ENCODE measurements at regions not wholly inside any gene's neighbourhood (a gene's known extent, or its start where the extent isn't known, plus 50 kb on each side); places are given as distances from the start of the nearest gene placed in this dataset.

DNA sequence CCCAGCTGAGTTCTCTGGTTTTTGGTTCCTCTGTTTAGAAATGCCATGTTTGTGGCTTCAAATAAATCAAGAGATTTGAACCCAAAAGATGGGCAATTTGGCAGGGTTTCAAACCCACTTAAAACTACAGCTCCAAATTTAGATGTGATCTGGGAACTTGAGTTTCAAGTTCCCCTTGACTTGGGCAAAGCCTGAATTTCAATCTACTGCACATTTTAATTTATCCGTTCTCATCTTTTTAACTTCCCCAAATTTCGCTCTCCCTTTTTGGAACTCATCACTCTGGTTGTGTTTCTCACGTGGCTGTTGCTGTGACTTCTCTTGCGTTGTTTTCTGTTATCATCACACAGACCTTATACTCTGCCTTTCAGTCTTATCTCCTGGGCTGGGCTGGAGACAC is 230.9 kb downstream of the CDC5L start:
- no peaks in the 10 kb centered on the region; the same call in 1 of the 2 replicates for H3K27me3 ChIP-seq (ENCODE audit: insufficient read depth)
- H3K9me3 ChIP-seq = no peaks in the 10 kb centered on the region
- H3K4me1 ChIP-seq (ENCODE audit: control insufficient read depth in 1 of 2, insufficient read depth in 2 of 2, low read depth in 1 of 2, low read length in 1 of 2) = no peaks in the 10 kb centered on the region
- H3K27ac ChIP-seq (ENCODE audit: low read depth in 2 of 2, low read length in 1 of 2) = no peak overlapping the region
- CTCF ChIA-PET = interaction anchor here (0.6 to 0.8 kb wide), 2 partner anchors 19 to 1338 kb away, joined by 3 to 4 read pairs; no protein-coding TSS in a partner anchor
- POLR2A ChIA-PET = no interaction called here
- WGBS (ENCODE audit: low lambda C conversion rate) = 45% methylated on average over 4 of the region's 4 CpGs
- no peaks in the 10 kb centered on the region for H3K79me2 ChIP-seq (ENCODE audit: insufficient read depth)
- no peaks in the 10 kb centered on the region for H3F3A ChIP-seq (replicated peaks; ENCODE audit: insufficient read depth)
- H3K9ac ChIP-seq = no peak overlapping the region
- no peak overlapping the region for H3K4me3 ChIP-seq (ENCODE audit: low read depth in 2 of 2, low read length in 1 of 2)
- no peaks in the 10 kb centered on the region for H3K36me3 ChIP-seq (replicated peaks in 1 of 2; ENCODE audit: control insufficient read depth in 1 of 2, insufficient read depth in 2 of 2, low read length in 1 of 2)
- H3K4me2 ChIP-seq = no peak overlapping the region
- no peak overlapping the region for H2AFZ ChIP-seq (ENCODE audit: low read depth)
- TF ChIP-seq, protein P1, sequence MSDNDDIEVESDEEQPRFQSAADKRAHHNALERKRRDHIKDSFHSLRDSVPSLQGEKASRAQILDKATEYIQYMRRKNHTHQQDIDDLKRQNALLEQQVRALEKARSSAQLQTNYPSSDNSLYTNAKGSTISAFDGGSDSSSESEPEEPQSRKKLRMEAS (IDR thresholded peaks at IDR 0.05; ENCODE audit: low read depth) = no peak
- TF ChIP-seq RXRA (IDR thresholded peaks at IDR 0.05; ENCODE audit: borderline replicate concordance, low read depth) (no peak), TAF1 (IDR thresholded peaks at IDR 0.05; ENCODE audit: borderline replicate concordance, low read depth, low read length) (no peak), FOSL2 (IDR thresholded peaks at IDR 0.05; ENCODE audit: borderline replicate concordance, low read depth) (no peak), SMC3 (IDR thresholded peaks at IDR 0.05; ENCODE audit: low read depth, low read length) (no peak), RAD21 (IDR thresholded peaks at IDR 0.05; ENCODE audit: low read length) (no peak)
- TF ChIP-seq, protein P2, sequence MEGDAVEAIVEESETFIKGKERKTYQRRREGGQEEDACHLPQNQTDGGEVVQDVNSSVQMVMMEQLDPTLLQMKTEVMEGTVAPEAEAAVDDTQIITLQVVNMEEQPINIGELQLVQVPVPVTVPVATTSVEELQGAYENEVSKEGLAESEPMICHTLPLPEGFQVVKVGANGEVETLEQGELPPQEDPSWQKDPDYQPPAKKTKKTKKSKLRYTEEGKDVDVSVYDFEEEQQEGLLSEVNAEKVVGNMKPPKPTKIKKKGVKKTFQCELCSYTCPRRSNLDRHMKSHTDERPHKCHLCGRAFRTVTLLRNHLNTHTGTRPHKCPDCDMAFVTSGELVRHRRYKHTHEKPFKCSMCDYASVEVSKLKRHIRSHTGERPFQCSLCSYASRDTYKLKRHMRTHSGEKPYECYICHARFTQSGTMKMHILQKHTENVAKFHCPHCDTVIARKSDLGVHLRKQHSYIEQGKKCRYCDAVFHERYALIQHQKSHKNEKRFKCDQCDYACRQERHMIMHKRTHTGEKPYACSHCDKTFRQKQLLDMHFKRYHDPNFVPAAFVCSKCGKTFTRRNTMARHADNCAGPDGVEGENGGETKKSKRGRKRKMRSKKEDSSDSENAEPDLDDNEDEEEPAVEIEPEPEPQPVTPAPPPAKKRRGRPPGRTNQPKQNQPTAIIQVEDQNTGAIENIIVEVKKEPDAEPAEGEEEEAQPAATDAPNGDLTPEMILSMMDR (IDR thresholded peaks at IDR 0.05) = no peak
- TF ChIP-seq, protein P3, sequence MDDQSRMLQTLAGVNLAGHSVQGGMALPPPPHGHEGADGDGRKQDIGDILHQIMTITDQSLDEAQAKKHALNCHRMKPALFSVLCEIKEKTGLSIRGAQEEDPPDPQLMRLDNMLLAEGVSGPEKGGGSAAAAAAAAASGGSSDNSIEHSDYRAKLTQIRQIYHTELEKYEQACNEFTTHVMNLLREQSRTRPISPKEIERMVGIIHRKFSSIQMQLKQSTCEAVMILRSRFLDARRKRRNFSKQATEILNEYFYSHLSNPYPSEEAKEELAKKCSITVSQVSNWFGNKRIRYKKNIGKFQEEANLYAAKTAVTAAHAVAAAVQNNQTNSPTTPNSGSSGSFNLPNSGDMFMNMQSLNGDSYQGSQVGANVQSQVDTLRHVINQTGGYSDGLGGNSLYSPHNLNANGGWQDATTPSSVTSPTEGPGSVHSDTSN (IDR thresholded peaks at IDR 0.05) = no peak
- TF ChIP-seq, protein P4, sequence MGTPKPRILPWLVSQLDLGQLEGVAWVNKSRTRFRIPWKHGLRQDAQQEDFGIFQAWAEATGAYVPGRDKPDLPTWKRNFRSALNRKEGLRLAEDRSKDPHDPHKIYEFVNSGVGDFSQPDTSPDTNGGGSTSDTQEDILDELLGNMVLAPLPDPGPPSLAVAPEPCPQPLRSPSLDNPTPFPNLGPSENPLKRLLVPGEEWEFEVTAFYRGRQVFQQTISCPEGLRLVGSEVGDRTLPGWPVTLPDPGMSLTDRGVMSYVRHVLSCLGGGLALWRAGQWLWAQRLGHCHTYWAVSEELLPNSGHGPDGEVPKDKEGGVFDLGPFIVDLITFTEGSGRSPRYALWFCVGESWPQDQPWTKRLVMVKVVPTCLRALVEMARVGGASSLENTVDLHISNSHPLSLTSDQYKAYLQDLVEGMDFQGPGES (IDR thresholded peaks at IDR 0.05; ENCODE audit: low read depth, low read length) = no peak
- TF ChIP-seq, protein P5, sequence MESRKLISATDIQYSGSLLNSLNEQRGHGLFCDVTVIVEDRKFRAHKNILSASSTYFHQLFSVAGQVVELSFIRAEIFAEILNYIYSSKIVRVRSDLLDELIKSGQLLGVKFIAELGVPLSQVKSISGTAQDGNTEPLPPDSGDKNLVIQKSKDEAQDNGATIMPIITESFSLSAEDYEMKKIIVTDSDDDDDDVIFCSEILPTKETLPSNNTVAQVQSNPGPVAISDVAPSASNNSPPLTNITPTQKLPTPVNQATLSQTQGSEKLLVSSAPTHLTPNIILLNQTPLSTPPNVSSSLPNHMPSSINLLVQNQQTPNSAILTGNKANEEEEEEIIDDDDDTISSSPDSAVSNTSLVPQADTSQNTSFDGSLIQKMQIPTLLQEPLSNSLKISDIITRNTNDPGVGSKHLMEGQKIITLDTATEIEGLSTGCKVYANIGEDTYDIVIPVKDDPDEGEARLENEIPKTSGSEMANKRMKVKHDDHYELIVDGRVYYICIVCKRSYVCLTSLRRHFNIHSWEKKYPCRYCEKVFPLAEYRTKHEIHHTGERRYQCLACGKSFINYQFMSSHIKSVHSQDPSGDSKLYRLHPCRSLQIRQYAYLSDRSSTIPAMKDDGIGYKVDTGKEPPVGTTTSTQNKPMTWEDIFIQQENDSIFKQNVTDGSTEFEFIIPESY (IDR thresholded peaks at IDR 0.05; ENCODE audit: borderline replicate concordance, low read depth) = no peak
- no peaks in the 10 kb centered on the region for H3K9me2 ChIP-seq
- no peak for DNase-seq
- no peaks in the 10 kb centered on the region for H4K20me1 ChIP-seq (ENCODE audit: insufficient read depth)

DNA sequence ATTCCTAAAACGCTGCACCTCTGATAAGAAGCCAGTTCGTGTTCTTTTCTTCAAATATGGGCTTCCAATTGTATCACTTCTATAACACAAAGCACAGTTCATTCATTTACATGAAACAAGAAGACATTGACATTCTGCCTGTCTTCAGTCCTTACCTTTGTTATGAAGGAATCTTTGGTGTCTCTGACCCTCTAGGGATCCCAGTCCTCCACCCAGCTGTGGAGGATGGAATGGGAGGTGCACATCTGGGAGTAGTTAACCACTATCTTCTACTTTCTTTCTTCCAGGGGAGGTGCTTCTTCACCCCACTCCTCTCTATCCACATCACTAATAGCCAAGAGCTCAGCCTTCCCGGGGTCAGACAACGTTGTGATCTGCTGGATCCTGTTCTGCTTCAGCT is 233.4 kb downstream of the CDC5L start:
- Histone ChIP-seq H3K4me2 (no peak overlapping the region), H3K27me3 (ENCODE audit: insufficient read depth) (no peaks in the 10 kb centered on the region; the same call in 1 of the 2 replicates), H4K20me1 (ENCODE audit: insufficient read depth) (no peaks in the 10 kb centered on the region), H3K9me2 (no peaks in the 10 kb centered on the region), H3F3A (replicated peaks; ENCODE audit: insufficient read depth) (no peaks in the 10 kb centered on the region), H3K36me3 (replicated peaks in 1 of 2; ENCODE audit: control insufficient read depth in 1 of 2, insufficient read depth in 2 of 2, low read length in 1 of 2) (no peaks in the 10 kb centered on the region), H2AFZ (ENCODE audit: low read depth) (no peak overlapping the region), H3K79me2 (ENCODE audit: insufficient read depth) (no peaks in the 10 kb centered on the region), H3K4me1 (ENCODE audit: control insufficient read depth in 1 of 2, insufficient read depth in 2 of 2, low read depth in 1 of 2, low read length in 1 of 2) (no peaks in the 10 kb centered on the region), H3K9me3 (no peaks in the 10 kb centered on the region), H3K4me3 (ENCODE audit: low read depth in 2 of 2, low read length in 1 of 2) (no peak overlapping the region), H3K27ac (ENCODE audit: low read depth in 2 of 2, low read length in 1 of 2) (no peak overlapping the region), H3K9ac (no peak overlapping the region)
- ChIA-PET CTCF (interaction anchor here (0.7 to 1.7 kb wide), 3 partner anchors 19 to 161 kb away, joined by 3 to 7 read pairs (median 3); no protein-coding TSS in a partner anchor), POLR2A (no interaction called here)
- WGBS (ENCODE audit: low lambda C conversion rate) = 18% methylated on average over 4 of the region's 4 CpGs
- TF ChIP-seq JUND (IDR thresholded peaks at IDR 0.05) (no peak), GATA2 (CRISPR knock-in tag; IDR thresholded peaks at IDR 0.05) (no peak), GABPA (IDR thresholded peaks at IDR 0.05; ENCODE audit: low read depth) (no peak), FOXM1 (IDR thresholded peaks at IDR 0.05; ENCODE audit: low read depth) (no peak), ELF1 (IDR thresholded peaks at IDR 0.05) (no peak)
- TF ChIP-seq, protein P6, sequence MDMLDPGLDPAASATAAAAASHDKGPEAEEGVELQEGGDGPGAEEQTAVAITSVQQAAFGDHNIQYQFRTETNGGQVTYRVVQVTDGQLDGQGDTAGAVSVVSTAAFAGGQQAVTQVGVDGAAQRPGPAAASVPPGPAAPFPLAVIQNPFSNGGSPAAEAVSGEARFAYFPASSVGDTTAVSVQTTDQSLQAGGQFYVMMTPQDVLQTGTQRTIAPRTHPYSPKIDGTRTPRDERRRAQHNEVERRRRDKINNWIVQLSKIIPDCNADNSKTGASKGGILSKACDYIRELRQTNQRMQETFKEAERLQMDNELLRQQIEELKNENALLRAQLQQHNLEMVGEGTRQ (IDR thresholded peaks at IDR 0.05; ENCODE audit: borderline replicate concordance, low read depth, low read length) = no peak
- no peak for DNase-seq

Data from SK-N-SH (cell line).